Keratinocyte (primary cell): ENCODE measurements at regions not wholly inside any gene's neighbourhood (a gene's known extent, or its start where the extent isn't known, plus 50 kb on each side); places are given as distances from the start of the nearest gene placed in this dataset.

Experiments used
- DNase-seq: peaks from one replicate; pipeline ENCODE4 v3.0.0-alpha.2; 2011; ENCODE audit warnings: low read depth, missing footprints, low spot score
- FAIRE-seq: peaks from 2 replicates; lab custom pipeline; 2011; peaks lifted over from hg19 to GRCh38; lab: Jason Lieb, UNC
- H2AFZ ChIP-seq: 2 replicates; pipeline ENCODE4 v1.6.0; 2012; ENCODE audit warnings: low read length, control low read depth, inconsistent platforms; ENCODE audit not compliant: control insufficient read depth
- H3K27ac ChIP-seq: 2 replicates; pipeline ENCODE4 v1.5.1; 2011; ENCODE audit warnings: low read length; ENCODE audit not compliant: control insufficient read depth, insufficient read depth
- H3K27me3 ChIP-seq: 3 replicates; pipeline ENCODE4 v1.6.0; 2011; ENCODE audit warnings: low read length; ENCODE audit not compliant: control insufficient read depth, insufficient read depth; ENCODE audit errors: extremely low read depth
- H3K36me3 ChIP-seq, 2 experiments: 2 replicates in 1 of 2; 3 replicates in 1 of 2; pipeline ENCODE4 v1.5.1; 2011; ENCODE audit warnings: low read length in 2 of 2, mild to moderate bottlenecking in 1 of 2; ENCODE audit not compliant: control insufficient read depth in 2 of 2, insufficient read depth in 2 of 2; ENCODE audit errors: extremely low read depth in 1 of 2
- H3K4me1 ChIP-seq: 3 replicates; pipeline ENCODE4 v1.5.1; 2011; ENCODE audit warnings: low read length; ENCODE audit not compliant: control insufficient read depth, insufficient read depth; ENCODE audit errors: extremely low read depth
- H3K4me2 ChIP-seq: 3 replicates; pipeline ENCODE4 v1.6.0; 2011; ENCODE audit warnings: low read depth, low read length; ENCODE audit not compliant: control insufficient read depth, insufficient read depth; ENCODE audit errors: extremely low read depth
- H3K4me3 ChIP-seq, 3 experiments: fragments of 200-600 bp in 1 of 3; sonication (generic) in 1 of 3; 2 replicates in 2 of 3; 3 replicates in 1 of 3; pipeline ENCODE4 v1.5.1; 2011 to 2016; ENCODE audit warnings: low read length in 3 of 3, mild to moderate bottlenecking in 3 of 3, control low read depth in 2 of 3, inconsistent platforms in 1 of 3, low read depth in 1 of 3, mixed read lengths in 1 of 3, mixed run types in 1 of 3, moderate library complexity in 1 of 3; ENCODE audit not compliant: control insufficient read depth in 2 of 3, insufficient read depth in 2 of 3; ENCODE audit errors: extremely low read depth in 1 of 3
- H3K79me2 ChIP-seq: 2 replicates; pipeline ENCODE4 v1.6.0; 2012; ENCODE audit warnings: low read length; ENCODE audit not compliant: control insufficient read depth, insufficient read depth
- H3K9ac ChIP-seq: 3 replicates; pipeline ENCODE4 v1.6.0; 2011; ENCODE audit warnings: low read length; ENCODE audit not compliant: control insufficient read depth, insufficient read depth; ENCODE audit errors: extremely low read depth
- H3K9me1 ChIP-seq: 3 replicates; pipeline ENCODE4 v1.6.0; 2011; ENCODE audit warnings: low read length; ENCODE audit not compliant: control insufficient read depth, insufficient read depth; ENCODE audit errors: extremely low read depth
- H3K9me3 ChIP-seq: 2 replicates; pipeline ENCODE4 v1.5.1; 2012; ENCODE audit warnings: low read depth, low read length; ENCODE audit not compliant: control insufficient read depth
- H4K20me1 ChIP-seq: 3 replicates; pipeline ENCODE4 v1.6.0; 2011; ENCODE audit warnings: low read length; ENCODE audit not compliant: control insufficient read depth, insufficient read depth; ENCODE audit errors: extremely low read depth
- EZH2 ChIP-seq: IDR thresholded peaks from one replicate; pipeline ENCODE4 v1.6.1; 2012; ENCODE audit warnings: inconsistent platforms, mild to moderate bottlenecking, low read length, moderate library complexity
- dilution Hi-C: fragments of 300-500 bp; cut with MboI; formaldehyde crosslinking; loops from one replicate; pipeline ENCODE4 v1.7.0; 2020; ENCODE audit warnings: low sequenced_read_pairs; ENCODE audit not compliant: extremely low pct_ligation_motif_present
- TF ChIP-seq, protein P1 (sequence below), 3 experiments: IDR thresholded peaks in 1 of 3; conservative IDR thresholded peaks in 1 of 3; optimal IDR thresholded peaks in 1 of 3; 2 replicates in 2 of 3; 3 replicates in 1 of 3; pipeline versions ENCODE3 to v1.5.1; 2011; ENCODE audit warnings: low read length in 3 of 3, mild to moderate bottlenecking in 3 of 3, moderate library complexity in 2 of 3, control low read depth in 1 of 3, inconsistent platforms in 1 of 3; ENCODE audit not compliant: insufficient read depth in 2 of 3; ENCODE audit errors: extremely low read depth in 1 of 3

DNA sequence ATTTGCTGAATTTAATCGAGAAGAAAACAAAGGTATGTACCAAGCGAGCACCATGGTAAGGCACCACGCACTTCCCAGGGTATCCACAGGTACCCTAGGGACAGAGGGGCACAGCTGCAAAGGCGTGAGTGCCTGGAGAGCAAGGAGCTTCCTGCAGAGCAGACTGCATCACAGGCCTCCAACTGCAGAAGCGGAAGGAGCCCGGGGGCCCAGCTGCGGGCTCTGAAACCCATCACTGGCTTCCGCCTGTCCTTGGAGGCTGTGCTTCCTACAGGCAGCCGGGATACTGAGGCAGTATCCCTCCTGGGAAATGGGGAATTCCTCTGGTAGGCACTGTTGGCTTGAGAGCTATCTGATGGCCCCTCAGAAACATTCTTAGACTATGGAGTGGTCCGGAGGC is 217.4 kb upstream of the GMDS start:
- H3K79me2 ChIP-seq = no peaks in the 10 kb centered on the region
- FAIRE-seq = no peak
- H3K9me1 ChIP-seq = no peaks in the 10 kb centered on the region
- no peak overlapping the region for H3K4me3 ChIP-seq
- no peaks in the 10 kb centered on the region for H3K36me3 ChIP-seq
- H3K9me3 ChIP-seq = no peaks in the 10 kb centered on the region
- no peak for TF ChIP-seq EZH2
- TF ChIP-seq, protein P1, sequence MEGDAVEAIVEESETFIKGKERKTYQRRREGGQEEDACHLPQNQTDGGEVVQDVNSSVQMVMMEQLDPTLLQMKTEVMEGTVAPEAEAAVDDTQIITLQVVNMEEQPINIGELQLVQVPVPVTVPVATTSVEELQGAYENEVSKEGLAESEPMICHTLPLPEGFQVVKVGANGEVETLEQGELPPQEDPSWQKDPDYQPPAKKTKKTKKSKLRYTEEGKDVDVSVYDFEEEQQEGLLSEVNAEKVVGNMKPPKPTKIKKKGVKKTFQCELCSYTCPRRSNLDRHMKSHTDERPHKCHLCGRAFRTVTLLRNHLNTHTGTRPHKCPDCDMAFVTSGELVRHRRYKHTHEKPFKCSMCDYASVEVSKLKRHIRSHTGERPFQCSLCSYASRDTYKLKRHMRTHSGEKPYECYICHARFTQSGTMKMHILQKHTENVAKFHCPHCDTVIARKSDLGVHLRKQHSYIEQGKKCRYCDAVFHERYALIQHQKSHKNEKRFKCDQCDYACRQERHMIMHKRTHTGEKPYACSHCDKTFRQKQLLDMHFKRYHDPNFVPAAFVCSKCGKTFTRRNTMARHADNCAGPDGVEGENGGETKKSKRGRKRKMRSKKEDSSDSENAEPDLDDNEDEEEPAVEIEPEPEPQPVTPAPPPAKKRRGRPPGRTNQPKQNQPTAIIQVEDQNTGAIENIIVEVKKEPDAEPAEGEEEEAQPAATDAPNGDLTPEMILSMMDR (optimal IDR thresholded peaks at IDR 0.05 in 1 of 3, IDR thresholded peaks at IDR 0.05 in 1 of 3, conservative IDR thresholded peaks at IDR 0.05 in 1 of 3; ENCODE audit: extremely low read depth in 1 of 3, insufficient read depth in 2 of 3, low read length in 3 of 3) = no peak
- dilution Hi-C loops = no loop called here
- H3K27ac ChIP-seq = no peak overlapping the region
- no peaks in the 10 kb centered on the region for H3K4me1 ChIP-seq
- no peak overlapping the region for H3K9ac ChIP-seq
- DNase-seq = no peak
- no peak overlapping the region for H2AFZ ChIP-seq
- H3K27me3 ChIP-seq = peaks cover 2% of the 10 kb centered on the region
- no peak overlapping the region for H3K4me2 ChIP-seq
- no peaks in the 10 kb centered on the region for H4K20me1 ChIP-seq

DNA sequence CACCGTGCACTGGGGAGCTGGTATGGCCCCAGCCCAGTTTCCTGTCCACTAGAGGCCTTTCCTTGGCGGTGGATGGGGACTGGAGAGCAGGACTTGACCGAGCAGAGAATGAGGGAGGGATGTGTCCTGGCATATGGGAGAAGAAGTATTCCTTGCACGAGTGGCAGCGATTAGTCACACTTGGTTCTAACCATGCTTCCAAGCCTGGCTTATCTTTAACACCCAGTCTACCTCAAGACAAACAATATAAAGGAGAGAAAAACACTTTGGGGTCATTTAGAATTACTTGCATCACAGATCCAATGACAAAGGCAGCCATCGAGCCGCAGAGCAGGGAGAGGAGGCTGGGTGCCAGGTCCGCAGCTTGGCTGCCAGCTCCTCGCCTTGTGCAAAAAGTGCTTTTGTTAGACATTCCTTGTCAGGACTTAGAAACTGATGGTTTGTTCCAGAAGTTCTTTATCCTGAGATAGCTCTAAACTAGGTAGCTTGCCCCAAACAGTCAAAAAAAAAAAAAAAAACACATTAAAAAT is 214.9 kb upstream of the GMDS start:
- dilution Hi-C loops = no loop called here
- Histone ChIP-seq H3K4me1 (no peaks in the 10 kb centered on the region), H2AFZ (no peak overlapping the region), H4K20me1 (no peaks in the 10 kb centered on the region), H3K9ac (no peak overlapping the region), H3K9me3 (no peaks in the 10 kb centered on the region), H3K27ac (no peak overlapping the region), H3K27me3 (peaks cover 2% of the 10 kb centered on the region), H3K9me1 (no peaks in the 10 kb centered on the region), H3K79me2 (no peaks in the 10 kb centered on the region), H3K36me3 (no peaks in the 10 kb centered on the region), H3K4me3 (no peak overlapping the region), H3K4me2 (no peak overlapping the region)
- DNase-seq (no peak), FAIRE-seq (no peak)
- TF ChIP-seq, protein P1 (optimal IDR thresholded peaks at IDR 0.05 in 1 of 3, IDR thresholded peaks at IDR 0.05 in 1 of 3, conservative IDR thresholded peaks at IDR 0.05 in 1 of 3; ENCODE audit: extremely low read depth in 1 of 3, insufficient read depth in 2 of 3, low read length in 3 of 3) = no peak
- no peak for TF ChIP-seq EZH2
